Spinal cord (tissue), 9 donors: ENCODE measurements at regions not wholly inside any gene's neighbourhood (a gene's known extent, or its start where the extent isn't known, plus 50 kb on each side); places are given as distances from the start of the nearest gene placed in this dataset.

Experiments used
- DNase-seq, 6 donors: peaks; one replicate each; pipeline versions ENCODE4 v3.0.0 to v3.0.0-alpha.2; 2013 to 2015; ENCODE audit warnings: low spot score in 6 of 6, low read depth in 4 of 6
- H3K27ac ChIP-seq: one replicate; pipeline ENCODE4 v1.5.1; 2013; ENCODE audit warnings: low read depth, low read length, control low read depth
- H3K27me3 ChIP-seq: one replicate; pipeline ENCODE4 v1.6.1; 2013; ENCODE audit warnings: low read length; ENCODE audit not compliant: control insufficient read depth, insufficient read depth
- H3K36me3 ChIP-seq: one replicate; pipeline ENCODE4 v1.6.1; 2013; ENCODE audit warnings: low read length; ENCODE audit not compliant: control insufficient read depth, insufficient read depth
- H3K4me1 ChIP-seq: one replicate; pipeline ENCODE4 v1.6.1; 2013; ENCODE audit warnings: low read length; ENCODE audit not compliant: control insufficient read depth, insufficient read depth
- H3K4me3 ChIP-seq: one replicate; pipeline ENCODE4 v1.5.1; 2013; ENCODE audit warnings: low read depth, low read length, control low read depth
- H3K9me3 ChIP-seq: one replicate; pipeline ENCODE4 v1.6.1; 2013; ENCODE audit warnings: low read length; ENCODE audit not compliant: control insufficient read depth, insufficient read depth
- WGBS: methylation state at CpG from one replicate; pipeline ENCODE4 v1.1.5; 2013; ENCODE audit warnings: missing lambda C conversion rate; ENCODE audit not compliant: insufficient coverage; 5-methylcytosine and 5-hydroxymethylcytosine counted together
- donor health status: healthy.

GRCh38 chr1:87615901-87616300 lies 287.2 kb downstream of the LMO4 start:
- Histone ChIP-seq H3K27ac (peak overlapping the region; percentile 1), H3K36me3 (no peaks in the 10 kb centered on the region), H3K4me1 (no peaks in the 10 kb centered on the region), H3K4me3 (no peak overlapping the region), H3K9me3 (no peaks in the 10 kb centered on the region), H3K27me3 (no peaks in the 10 kb centered on the region)
- peak in 2 of 6 donors; percentile 35 to 41 for DNase-seq
- 22% methylated on average over 2 of the region's 2 CpGs for WGBS

- H3K4me3 ChIP-seq: no peak overlapping the region
- no peak overlapping the region for H3K27ac ChIP-seq
- no peaks in the 10 kb centered on the region for H3K27me3 ChIP-seq
- H3K4me1 ChIP-seq: no peaks in the 10 kb centered on the region
- no CpG with 5 or more reads among the region's 2 CpGs for WGBS
- no peaks in the 10 kb centered on the region for H3K36me3 ChIP-seq
- H3K9me3 ChIP-seq: no peaks in the 10 kb centered on the region
- DNase-seq: no peak
Observed at GRCh38 chr1:87620807-87621206, 292.1 kb downstream of the LMO4 start.

- no peaks in the 10 kb centered on the region for H3K36me3 ChIP-seq
- H3K4me1 ChIP-seq: no peaks in the 10 kb centered on the region
- no peak for DNase-seq
- no peaks in the 10 kb centered on the region for H3K9me3 ChIP-seq
- no peak overlapping the region for H3K4me3 ChIP-seq
- WGBS: no CpG with 5 or more reads among the region's 1 CpG
- H3K27me3 ChIP-seq: no peaks in the 10 kb centered on the region
- no peak overlapping the region for H3K27ac ChIP-seq
Observed at GRCh38 chr1:87629673-87630072, 301.0 kb downstream of the LMO4 start.

GRCh38 chr1:87632232-87632631 lies 303.6 kb downstream of the LMO4 start:
- DNase-seq: no peak
- H3K27ac ChIP-seq: no peak overlapping the region
- no peaks in the 10 kb centered on the region for H3K27me3 ChIP-seq
- H3K36me3 ChIP-seq: no peaks in the 10 kb centered on the region
- no peaks in the 10 kb centered on the region for H3K9me3 ChIP-seq
- no peak overlapping the region for H3K4me3 ChIP-seq
- H3K4me1 ChIP-seq: no peaks in the 10 kb centered on the region
- WGBS: no CpG with 5 or more reads among the region's 3 CpGs

- H3K9me3 ChIP-seq: no peaks in the 10 kb centered on the region
- no peaks in the 10 kb centered on the region for H3K36me3 ChIP-seq
- no peak overlapping the region for H3K4me3 ChIP-seq
- DNase-seq: no peak
- 95% methylated on average over 25 of the region's 28 CpGs for WGBS
- H3K4me1 ChIP-seq: no peaks in the 10 kb centered on the region
- no peaks in the 10 kb centered on the region for H3K27me3 ChIP-seq
- H3K27ac ChIP-seq: no peak overlapping the region
Observed at GRCh38 chr1:87636198-87636892, 307.7 kb downstream of the LMO4 start.

- H3K9me3 ChIP-seq: no peaks in the 10 kb centered on the region
- no peak overlapping the region for H3K4me3 ChIP-seq
- no peaks in the 10 kb centered on the region for H3K36me3 ChIP-seq
- DNase-seq: no peak
- no peaks in the 10 kb centered on the region for H3K27me3 ChIP-seq
- no peaks in the 10 kb centered on the region for H3K4me1 ChIP-seq
- H3K27ac ChIP-seq: no peak overlapping the region
Observed at GRCh38 chr1:87638636-87639035, 310.0 kb downstream of the LMO4 start.

GRCh38 chr1:87641996-87642395 lies 313.3 kb downstream of the LMO4 start:
- no peaks in the 10 kb centered on the region for H3K9me3 ChIP-seq
- no peaks in the 10 kb centered on the region for H3K4me1 ChIP-seq
- WGBS: 79% methylated on average over 2 of the region's 3 CpGs
- H3K27ac ChIP-seq: no peak overlapping the region
- H3K4me3 ChIP-seq: no peak overlapping the region
- H3K27me3 ChIP-seq: no peaks in the 10 kb centered on the region
- no peak for DNase-seq
- H3K36me3 ChIP-seq: no peaks in the 10 kb centered on the region

- no peaks in the 10 kb centered on the region for H3K4me1 ChIP-seq
- no CpG with 5 or more reads among the region's 3 CpGs for WGBS
- H3K27ac ChIP-seq: no peak overlapping the region
- H3K9me3 ChIP-seq: no peaks in the 10 kb centered on the region
- H3K36me3 ChIP-seq: no peaks in the 10 kb centered on the region
- peak in 4 of 6 donors; percentile 5 to 90 (median 35) for DNase-seq
- H3K4me3 ChIP-seq: no peak overlapping the region
- H3K27me3 ChIP-seq: no peaks in the 10 kb centered on the region
Observed at GRCh38 chr1:87642581-87643221, 314.0 kb downstream of the LMO4 start.

GRCh38 chr1:87644033-87644578 lies 315.4 kb downstream of the LMO4 start:
- Histone ChIP-seq H3K4me3 (no peak overlapping the region), H3K9me3 (no peaks in the 10 kb centered on the region), H3K36me3 (no peaks in the 10 kb centered on the region), H3K27ac (peak overlapping the region; percentile 2), H3K4me1 (no peaks in the 10 kb centered on the region), H3K27me3 (no peaks in the 10 kb centered on the region)
- no peak for DNase-seq

GRCh38 chr1:87644579-87645190 lies 316.0 kb downstream of the LMO4 start:
- Histone ChIP-seq H3K27me3 (no peaks in the 10 kb centered on the region), H3K36me3 (no peaks in the 10 kb centered on the region), H3K4me3 (no peak overlapping the region), H3K4me1 (no peaks in the 10 kb centered on the region), H3K9me3 (no peaks in the 10 kb centered on the region), H3K27ac (no peak overlapping the region)
- no CpG with 5 or more reads among the region's 7 CpGs for WGBS
- DNase-seq: no peak
